ENCODE measurements at regions not wholly inside any gene's neighbourhood (a gene's known extent, or its start where the extent isn't known, plus 50 kb on each side); places are given as distances from the start of the nearest gene placed in this dataset.

GRCh38 chr7:47147213-47147631, 434.7 kb downstream of the TNS3 start:
- TF ChIP-seq CTCF (IDR thresholded peaks at IDR 0.05; ENCODE audit: low read depth, low read length), result no peak
- H3K4me3 ChIP-seq (ENCODE audit: low read depth, low read length), result no peak overlapping the region

GRCh38 chr7:47145982-47146381, 435.9 kb downstream of the TNS3 start:
- no peak for TF ChIP-seq CTCF (IDR thresholded peaks at IDR 0.05; ENCODE audit: low read depth, low read length)

GRCh38 chr7:47145186-47145725, 436.7 kb downstream of the TNS3 start:
- H3K4me3 ChIP-seq (ENCODE audit: low read depth, low read length), result no peak overlapping the region

More at GRCh38 chr7:47145982-47146381, 435.9 kb downstream of the TNS3 start:
- no peak overlapping the region for H3K4me3 ChIP-seq (ENCODE audit: low read depth, low read length)

GRCh38 chr7:47143339-47143738, 438.6 kb downstream of the TNS3 start:
- H3K4me3 ChIP-seq (ENCODE audit: low read depth, low read length), result no peak overlapping the region
- no peak for TF ChIP-seq CTCF (IDR thresholded peaks at IDR 0.05; ENCODE audit: low read depth, low read length)

More at GRCh38 chr7:47145186-47145725, 436.7 kb downstream of the TNS3 start:
- no peak for TF ChIP-seq CTCF (IDR thresholded peaks at IDR 0.05; ENCODE audit: low read depth, low read length)

DNA sequence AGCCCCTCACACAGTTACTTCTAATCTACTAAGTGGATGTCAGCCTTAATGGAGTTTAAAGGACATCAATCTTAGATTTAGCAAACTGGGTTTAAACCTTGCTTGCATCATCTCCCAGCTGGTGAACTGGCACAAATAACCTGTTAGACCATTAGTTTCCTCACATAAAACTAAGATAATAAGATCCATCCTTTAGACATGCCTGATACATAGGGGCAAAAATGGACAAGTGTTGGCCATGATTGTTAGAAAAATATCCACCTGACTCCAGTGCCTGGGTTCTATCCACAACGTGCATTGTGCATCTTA, 439.1 kb downstream of the TNS3 start:
- no peak for TF ChIP-seq CTCF (IDR thresholded peaks at IDR 0.05; ENCODE audit: low read depth, low read length)
- H3K4me3 ChIP-seq (ENCODE audit: low read depth, low read length), result no peak overlapping the region

DNA sequence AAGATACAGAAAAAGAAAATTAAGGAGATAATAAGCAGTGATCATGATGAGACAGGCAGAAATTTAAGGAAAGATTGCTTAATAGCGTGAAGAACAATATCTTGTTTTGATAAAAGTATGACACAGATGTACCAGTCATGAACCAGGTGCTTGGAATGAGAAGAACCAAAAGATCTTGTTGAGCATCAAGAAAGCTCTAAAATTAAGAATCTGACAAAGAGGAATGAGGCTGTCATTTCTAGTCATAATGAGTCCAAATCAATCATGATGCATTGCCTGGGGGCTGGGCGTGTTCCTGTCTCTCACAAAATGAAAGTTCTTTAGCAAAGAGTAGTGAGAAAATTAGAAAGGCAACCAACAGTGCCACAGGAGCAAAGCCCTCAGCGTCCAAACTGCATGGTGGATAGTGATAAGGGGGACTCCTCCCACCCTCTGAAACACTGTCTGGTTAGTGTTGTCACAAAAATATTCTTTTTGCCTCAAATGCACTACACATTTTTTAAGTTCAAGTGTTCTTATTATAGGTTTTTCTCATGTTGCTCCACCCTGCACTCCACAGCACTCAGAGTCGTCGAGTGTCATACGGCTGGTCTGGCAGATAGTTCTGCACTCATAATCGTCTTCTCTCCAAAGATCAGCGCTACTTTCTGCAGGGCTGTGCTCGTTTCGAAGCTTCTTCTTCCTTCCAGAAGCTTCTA, 439.6 kb downstream of the TNS3 start:
- TF ChIP-seq CTCF (IDR thresholded peaks at IDR 0.05; ENCODE audit: low read depth, low read length), result no peak

GRCh38 chr7:47132471-47132870, 449.4 kb downstream of the TNS3 start:
- H3K4me3 ChIP-seq (ENCODE audit: low read depth, low read length), result no peak overlapping the region
- TF ChIP-seq CTCF (IDR thresholded peaks at IDR 0.05; ENCODE audit: low read depth, low read length), result no peak

More for the DNA sequence above, 439.6 kb downstream of the TNS3 start:
- H3K4me3 ChIP-seq (ENCODE audit: low read depth, low read length), result no peak overlapping the region

All from WI38 (cell line).